NCI-H187 treated with DMSO at 0.1 percent for 48 hours (cell line): ENCODE measurements at regions not wholly inside any gene's neighbourhood (a gene's known extent, or its start where the extent isn't known, plus 50 kb on each side); places are given as distances from the start of the nearest gene placed in this dataset.
"Not testable (repeated sequence)": the region's sequence is repeated elsewhere in the genome, so short reads cannot be mapped to it uniquely, and the experiment has no call there.

Source experiments
- DNase-seq: peaks from one replicate; lab custom pipeline; 2025; lab: John Stamatoyannopoulos, UW

DNA sequence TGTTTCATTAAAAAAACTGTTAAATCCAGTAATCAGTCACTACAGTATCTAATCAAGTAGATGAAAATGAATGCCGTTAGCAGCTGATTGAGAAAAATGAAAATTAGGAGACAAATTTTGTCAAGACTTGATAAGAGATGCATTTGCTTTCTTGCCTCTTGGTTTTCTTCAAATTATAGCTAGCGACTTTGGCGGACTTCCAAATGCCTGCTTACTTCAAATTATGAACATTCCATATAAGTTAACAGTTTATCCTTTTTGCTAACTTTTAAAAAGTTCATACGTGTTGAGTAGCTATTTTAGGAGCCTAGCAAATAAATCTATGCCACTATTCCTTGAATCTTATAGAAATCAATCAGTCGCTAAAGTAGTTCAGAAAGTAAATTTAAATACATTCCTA, 58.8 kb downstream of the PPP4R3C start:
- no peak for DNase-seq

DNA sequence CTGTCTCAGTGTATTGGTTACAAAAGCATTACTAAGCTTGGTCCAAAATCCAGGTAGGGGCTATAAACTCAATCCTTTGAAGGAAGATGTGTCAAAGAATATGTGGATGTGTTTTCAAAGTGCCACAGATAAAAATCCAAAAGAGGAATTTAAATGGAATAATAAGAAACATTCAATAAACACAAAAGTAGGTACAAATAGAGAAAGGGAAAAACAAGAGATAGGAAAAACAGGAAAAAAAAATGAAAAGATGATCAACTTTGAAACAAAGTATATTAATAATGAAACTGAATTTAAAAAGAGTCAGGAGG, 64.0 kb downstream of the PPP4R3C start:
- DNase-seq: no peak

DNA sequence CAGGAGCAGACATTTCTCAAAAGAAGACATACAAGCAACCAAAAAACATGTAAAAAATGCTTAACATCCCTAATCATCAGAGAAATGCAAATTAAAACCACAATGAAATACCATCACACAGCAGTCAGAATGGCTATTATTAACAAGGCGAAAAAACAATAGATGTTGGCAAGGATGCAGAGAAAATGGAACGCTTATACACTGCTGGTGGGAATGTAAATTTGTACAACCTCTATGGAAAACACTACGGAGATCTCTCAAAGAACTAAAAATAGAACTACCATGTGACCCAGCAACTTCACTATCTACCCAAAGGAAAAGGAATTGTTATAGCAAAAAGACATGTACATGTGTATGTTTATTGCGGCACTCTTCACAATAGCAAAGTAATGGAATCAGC, 71.5 kb downstream of the PPP4R3C start:
- no peak for DNase-seq

DNA sequence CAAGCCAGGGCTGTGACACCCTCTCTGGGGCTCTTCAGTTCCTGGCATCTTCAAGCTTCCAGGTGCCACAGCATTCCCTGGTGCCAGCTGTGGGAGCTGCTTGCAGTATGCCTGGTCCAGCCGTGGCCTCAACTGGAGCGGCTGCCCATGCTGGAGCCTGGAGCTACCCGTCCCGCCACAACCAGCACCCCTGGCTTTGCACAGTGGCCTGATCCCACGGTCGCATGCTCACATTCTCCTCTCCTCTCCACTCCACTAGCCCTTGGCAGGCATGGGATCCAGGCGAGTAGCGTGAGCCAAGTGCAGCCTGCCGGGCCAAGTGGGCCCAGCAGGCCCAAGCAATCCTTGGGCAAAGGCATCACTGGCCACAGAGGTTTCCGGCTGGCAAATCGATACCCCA, 81.7 kb downstream of the PPP4R3C start:
- DNase-seq: no peak

DNA sequence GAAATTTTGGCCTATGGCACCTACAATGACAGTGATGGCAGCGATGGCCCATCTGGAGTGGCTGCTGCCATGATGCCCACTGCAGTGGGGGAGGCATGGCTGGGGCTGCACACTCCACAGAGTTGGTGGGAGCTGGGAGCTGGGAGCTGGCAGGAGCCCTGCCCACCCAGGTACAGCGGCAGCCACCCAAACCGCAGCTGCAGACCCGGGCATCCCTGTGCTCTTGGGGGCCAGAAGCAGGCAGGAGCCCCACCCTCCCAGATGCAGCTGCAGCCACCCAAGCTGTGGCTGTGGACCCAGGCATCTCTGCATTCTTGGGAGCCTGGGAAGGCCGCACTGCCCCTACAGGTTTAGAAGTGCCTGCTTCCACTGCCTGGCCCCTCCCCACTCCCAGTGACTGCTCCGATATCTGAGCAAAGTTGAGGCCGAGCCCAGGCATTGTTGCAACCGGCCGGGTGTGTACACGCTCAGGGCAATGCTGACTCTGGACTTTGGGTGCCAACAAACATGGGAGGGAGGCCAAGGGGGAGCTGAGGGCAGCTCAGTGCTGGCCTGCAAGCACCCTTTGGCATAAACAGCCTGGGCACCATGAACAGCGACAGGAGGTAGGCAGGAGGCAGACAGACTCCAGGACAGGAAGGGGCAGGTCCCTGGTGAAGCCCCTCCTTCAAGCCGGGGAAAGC, 82.8 kb downstream of the PPP4R3C start:
- no peak for DNase-seq

DNA sequence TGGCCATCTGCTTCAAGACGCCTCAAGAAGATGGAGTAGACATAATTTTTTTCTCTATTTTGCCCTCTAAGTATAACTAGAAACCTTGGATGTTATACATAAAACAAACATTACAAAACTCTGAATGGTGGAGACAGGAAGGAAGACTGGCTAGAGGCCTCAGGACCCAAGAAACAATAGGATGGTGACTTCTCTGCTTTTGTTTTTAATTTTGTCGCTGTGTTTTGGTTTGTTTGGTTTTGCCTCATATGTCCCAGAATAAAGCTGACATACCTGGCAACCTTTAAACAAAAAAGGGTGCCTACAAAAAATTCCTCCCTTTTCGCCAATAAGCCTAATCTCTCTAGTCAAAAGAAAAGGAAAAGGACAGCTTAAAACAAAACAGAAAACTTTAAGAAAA, 109.1 kb downstream of the PPP4R3C start:
- DNase-seq: no peak

DNA sequence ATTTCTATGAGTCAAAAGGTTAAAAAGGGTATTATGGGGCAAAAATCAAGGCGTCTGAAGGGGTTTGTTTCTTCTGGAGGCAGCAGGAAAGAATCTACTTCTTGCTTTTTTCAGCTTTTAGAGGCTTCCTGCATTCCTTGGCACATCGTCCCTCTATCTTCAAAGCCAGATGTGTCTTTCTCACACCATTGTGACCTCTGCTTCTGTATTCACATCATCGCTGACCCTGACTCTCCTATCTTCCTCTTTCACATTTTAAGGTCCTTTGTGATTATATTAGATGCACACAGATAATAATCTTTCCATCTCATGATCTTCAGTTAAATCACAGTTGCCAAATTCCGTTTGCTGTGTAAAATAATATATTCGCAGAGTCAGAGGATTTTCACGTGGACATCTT, 112.7 kb downstream of the PPP4R3C start:
- DNase-seq: no peak

DNA sequence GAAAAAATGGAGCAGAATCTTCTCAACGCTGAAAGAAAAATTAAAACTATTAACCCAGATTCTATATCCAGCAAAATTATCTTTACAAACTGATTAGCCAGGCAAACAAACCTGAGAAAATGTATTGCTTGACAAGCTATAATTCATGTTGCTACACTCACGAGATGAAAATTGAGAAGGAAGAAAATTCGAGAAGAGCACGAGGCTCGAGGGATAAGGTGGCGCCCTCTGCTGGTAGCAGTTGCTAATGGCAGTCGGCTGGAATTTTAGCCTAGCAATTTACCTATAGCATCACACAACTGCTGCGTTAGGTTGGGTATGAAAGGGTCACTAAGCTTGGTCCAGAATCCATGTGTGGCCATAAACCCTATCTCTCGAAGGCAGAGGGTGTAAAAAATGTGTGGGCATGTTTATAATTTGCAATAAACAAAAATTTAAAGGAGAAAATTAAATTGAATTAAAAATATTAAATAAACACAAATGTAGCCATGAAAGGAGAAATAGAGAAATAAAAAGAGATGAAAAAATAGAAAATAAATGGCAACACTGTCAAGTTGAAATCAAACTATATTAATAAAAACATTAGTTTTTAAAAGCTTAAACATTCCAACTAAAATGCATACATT, 126.6 kb downstream of the PPP4R3C start:
- no peak for DNase-seq

DNA sequence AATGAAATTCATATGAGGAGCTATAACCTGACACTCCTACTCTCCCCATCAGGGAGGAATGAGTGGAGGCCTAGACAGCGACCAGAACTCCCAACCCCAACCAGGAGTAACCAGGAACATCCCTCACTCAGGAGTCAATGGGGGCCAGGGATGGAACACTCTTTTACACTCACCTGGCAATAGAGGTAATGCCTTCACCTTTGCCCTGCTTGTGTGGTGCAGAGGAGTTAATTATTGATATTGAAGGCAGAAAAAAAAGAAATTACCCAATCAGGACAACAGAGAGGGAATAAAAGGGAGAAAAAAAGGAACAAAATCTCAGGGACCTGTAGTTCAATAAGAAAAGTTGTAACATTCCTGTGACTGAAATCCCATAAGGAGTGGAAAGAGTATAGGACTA, 141.5 kb downstream of the PPP4R3C start:
- no peak for DNase-seq

DNA sequence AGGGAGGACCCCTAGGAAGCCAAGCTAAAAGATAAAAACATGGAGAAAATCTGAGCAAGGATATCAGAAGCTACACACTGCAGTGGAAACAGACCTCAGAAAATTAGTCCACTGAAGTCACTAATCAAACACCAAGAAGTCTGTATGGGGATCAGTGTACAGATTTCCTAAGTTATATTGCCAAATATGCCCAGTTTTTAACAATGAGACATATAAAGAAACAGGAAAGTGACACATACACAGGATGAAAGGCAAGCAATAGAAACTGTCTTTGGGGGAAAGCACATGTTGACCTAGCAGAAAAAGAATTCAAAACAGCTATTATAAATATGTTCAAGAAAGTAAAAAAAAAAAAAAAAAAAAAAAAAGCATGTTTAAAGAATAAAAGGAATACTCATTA, 153.7 kb downstream of the PPP4R3C start:
- DNase-seq: no peak

DNA sequence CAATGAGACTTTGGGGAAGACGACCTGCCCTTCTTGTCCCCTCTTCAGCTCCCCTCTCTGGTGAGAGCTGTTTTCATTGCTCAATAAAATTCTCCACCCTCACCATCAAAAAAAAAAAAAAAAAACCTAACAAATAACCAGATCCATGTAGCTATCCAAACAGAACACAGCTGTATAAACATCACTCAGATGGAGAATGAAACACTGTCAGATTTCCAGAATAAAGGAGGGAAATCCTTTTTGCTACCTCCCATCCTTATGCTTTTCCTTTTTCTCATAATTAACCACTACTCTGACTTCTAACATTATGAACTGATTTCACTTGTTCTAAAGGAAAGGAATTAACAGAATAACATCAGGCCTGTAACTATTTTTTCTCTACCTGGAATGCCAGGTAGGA, 155.6 kb downstream of the PPP4R3C start:
- no peak for DNase-seq

DNA sequence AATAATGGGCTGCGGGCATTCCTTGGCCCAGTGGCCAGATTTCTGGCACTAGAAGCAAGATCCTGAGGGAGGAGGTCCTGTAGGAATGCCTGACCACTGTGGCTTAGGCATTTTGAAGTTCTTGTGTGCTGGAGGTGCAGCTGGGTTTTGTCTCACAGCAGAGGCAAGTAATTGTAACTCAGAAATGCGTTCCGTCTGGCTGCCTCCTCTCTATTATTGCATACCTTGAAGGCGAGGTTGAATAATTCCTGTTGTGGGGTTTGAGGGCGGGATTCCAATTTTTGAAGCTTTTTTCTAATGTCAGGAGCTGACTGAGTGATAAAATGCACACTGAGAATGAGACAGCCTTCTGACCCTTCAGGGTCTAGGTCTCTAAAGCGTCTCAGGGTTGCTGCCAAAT, 170.6 kb downstream of the PPP4R3C start:
- DNase-seq: not testable (repeated sequence)

DNA sequence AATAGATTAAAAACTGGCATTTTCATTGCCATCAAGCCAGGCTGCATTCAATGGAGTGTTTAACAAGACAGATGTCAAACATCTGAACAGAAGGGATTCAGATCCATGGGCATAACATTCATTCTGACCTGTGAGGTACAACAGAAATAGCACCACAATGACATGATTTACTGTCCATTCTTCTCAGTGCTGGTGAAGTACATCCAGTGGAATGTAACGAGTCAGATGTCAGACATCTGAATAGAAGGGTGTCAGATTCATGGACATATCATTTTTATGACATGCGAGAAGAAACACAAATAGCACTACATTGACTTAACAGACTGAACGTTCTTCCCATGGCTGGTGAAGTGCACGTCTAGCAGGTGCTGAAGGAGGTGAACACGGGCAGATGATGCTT, 186.4 kb downstream of the PPP4R3C start:
- no peak for DNase-seq

DNA sequence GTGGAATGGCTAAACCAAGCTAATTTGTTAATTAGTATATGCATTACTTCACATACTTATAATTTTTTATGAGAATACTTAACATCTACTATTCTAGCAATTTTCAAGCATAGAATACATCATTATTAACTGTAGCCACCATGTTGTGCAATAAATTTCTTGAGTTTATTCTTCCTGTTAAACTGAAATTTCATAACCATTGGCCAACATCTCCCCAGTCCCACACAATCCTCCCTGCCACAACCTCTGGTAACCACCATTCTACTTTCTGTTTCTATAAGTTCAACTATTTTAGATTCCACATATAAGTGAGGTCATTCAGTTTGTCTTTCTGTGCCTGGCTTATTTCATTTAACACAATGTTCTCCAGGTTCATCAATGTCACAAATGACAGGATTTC, 208.5 kb downstream of the PPP4R3C start:
- no peak for DNase-seq

DNA sequence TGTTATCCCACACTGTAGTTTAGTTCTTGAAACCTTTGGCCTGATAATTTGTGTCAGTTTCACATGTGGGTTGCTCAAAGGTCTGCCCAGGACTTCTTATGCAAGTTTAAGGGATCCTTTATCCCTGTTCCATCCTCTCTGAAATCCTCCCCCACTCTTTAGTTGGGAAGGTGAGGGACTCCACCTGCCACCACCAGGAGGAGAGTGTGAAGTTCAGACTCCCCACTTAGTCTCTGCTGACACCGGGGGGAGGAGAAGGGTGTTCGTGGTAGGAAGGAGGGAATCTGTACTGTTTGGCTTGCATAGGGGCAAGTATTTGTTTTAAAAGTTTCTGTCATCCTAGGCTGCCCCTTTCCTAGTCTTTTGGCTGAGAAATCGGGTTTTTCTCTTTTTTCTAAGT, 211.8 kb downstream of the PPP4R3C start:
- DNase-seq: no peak

DNA sequence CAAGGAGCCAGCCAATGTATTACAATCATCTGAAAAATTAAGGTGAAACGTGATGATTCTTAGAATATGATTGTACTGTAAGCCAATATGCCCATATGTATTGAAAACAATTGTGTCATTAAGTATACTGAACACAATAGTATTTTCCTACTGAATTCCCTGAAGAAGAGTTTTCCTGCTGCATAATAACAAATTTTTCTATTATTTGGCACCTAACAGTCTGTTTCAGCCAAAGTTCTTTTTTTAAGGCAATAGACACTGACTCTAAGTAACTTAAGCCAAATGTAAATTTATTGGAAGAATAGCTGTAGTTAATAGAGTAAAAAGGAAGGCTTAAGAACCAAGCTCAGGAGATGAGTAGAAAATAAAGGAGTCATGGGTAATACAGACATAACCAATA, 220.6 kb downstream of the PPP4R3C start:
- DNase-seq: no peak

DNA sequence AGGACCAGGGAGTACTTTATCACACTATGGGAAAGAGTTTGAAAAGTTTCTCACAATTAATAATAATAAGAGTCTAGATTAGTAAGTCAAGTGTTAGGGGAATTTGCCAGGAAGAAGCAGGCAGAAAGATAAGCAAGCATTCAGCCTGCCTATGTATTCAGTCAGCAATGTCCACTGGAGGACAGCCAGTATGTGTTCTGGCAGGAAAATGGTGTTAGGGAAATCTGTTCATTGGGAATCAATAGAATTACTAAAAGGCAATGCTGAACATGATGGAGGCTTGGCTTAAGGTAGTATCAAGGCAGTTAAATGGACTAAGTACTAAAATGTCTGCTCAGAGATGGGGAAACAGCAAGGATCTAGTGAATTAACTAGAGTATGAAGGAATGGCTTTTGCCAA, 221.2 kb downstream of the PPP4R3C start:
- no peak for DNase-seq

DNA sequence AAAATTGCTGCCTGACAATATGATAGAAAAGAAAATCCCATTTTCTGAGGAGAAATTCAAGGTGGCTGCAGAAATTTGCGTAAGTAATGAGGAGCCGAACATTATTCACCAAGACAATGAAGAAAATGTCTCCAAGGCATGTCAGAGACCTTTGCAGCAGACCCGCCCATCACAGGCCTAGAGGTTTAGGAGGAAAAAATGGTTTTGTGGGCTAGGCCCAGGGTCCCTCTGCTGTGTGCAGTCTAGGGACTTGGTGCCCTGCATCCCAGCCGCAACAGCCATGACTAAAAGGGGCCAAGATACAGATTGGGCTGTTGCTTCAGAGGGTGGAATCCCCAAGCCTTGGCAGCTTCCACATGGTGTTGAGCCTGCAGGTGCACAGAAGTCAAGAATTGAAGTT, 223.1 kb downstream of the PPP4R3C start:
- not testable (repeated sequence) for DNase-seq

DNA sequence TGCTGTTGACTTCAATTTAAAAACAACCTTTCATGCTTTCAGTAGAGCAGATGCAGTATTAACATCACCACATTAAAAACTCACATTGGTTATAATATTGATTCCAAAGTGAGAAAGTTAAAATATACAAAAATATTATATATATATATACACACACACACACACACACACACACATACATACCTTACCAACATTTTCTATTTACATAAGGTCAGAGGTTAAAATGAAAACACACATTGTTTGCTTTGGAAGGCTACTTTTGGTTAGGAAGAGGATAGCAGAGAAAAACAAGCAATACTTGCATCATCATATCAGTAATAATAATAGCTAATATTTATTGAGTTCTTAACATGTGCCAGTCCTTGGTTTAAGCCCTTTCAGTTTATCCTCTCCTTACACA, 226.5 kb downstream of the PPP4R3C start:
- no peak for DNase-seq

DNA sequence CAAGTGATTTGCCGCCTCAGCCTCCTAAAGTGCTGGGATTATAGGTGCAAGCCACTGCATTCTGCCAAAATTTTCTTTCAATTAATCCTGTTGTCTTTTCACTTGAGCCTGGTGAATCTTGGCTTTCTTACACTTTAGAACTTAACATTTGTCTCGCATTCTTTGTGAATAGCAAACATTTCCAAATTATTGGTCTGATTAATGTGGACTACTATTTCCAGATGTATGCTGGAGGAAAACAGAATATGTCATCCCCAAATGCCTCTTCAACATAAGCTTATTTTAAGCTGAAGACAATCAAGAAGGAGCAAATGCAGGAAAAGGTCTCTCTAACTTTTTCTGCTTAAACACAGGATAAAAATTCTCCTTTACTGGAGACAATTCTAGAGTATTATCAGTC, 233.4 kb downstream of the PPP4R3C start:
- no peak for DNase-seq

DNA sequence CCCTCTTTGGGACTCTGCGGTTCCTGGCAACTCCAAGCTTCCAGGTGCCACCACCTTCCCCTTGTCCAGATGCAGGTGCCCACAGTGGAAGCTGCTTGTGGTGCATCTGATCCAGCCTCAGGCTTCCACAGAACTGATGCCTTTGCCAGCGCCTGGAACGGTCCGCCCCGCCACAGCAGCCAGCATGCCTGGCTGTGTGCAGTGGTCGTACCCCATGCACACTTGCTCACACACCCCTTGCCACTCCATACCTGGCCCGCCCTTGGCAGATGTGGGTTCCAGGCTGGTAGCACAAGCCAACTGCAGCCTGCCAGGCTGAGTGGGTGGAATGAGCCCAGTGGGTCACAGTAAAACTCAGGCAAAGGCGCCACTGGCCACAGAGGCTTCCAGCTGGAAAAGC, 240.5 kb downstream of the PPP4R3C start:
- DNase-seq: no peak

DNA sequence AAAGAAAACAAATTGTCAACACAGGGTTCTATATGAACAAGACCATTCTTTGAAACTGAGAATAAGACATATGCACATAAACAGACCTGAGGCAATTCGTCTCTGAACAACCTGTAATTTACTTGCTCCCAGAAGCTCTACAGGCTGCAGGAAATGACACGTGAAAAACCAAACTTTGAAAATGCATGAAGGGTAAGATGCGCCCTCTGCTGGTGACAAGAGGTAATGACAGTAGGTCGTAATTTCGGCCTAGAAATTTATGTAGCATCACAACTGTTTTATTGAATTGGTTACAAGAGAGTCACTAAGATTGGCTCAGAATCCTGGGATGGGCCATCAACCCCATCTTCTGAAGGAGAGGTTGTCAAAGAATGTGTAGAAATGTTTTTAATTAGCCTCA, 276.5 kb downstream of the PPP4R3C start:
- DNase-seq: no peak

DNA sequence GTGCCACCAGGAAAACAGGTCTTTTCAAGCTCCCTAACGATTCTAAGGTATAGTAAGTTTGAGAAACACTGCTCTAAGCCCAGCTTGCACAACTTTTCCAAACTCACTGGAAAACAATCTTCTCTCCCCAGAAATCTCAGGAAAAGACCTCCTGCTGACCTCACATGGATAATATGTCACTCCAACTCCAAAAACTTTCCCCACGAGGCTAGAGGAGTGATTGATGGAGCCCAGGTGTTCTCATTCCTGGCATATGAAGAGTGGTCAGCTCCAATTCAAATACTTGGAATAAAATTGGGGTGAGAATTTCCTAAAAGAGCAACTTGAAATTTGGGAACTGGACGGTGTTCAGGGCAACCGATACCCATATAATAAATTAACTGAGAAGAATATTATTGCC, 299.9 kb downstream of the PPP4R3C start:
- no peak for DNase-seq

DNA sequence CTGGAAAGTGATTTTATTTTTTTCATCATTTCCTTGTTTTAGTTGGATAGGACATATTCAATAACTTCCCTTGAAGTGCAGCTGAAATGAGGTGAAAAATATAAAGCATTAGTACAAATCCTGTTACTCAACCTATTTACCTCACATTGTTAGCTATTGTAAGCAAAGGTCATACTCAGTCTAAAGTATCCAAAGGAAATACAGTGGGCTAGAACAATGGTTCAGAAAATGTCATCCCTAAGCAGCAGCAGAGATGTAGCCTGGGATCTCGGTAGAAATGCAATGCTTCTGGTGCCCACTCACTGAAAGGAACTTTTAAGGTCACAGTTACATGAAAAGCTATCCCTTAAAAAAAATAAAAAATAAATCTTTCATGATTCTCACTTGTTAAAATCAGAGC, 300.6 kb downstream of the PPP4R3C start:
- DNase-seq: no peak
